Spleen (tissue), 7 donors: ENCODE measurements at regions not wholly inside any gene's neighbourhood (a gene's known extent, or its start where the extent isn't known, plus 50 kb on each side); places are given as distances from the start of the nearest gene placed in this dataset.

ENCODE experiments used
- CTCF ChIP-seq, 11 experiments: fragments of 200-600 bp in 7 of 11; fragments of 450-650 bp in 4 of 11; sonication (generic) in 4 of 11; IDR thresholded peaks in 8 of 11; conservative IDR thresholded peaks in 3 of 11; 1 replicate in 7 of 11; 2 replicates in 4 of 11; pipeline versions ENCODE4 v1.4.0 to v1.8.0; 2016 to 2021; ENCODE audit warnings: antibody characterized with exemption in 11 of 11, inconsistent platforms in 4 of 11, mild to moderate bottlenecking in 1 of 11
- POLR2A ChIP-seq, 3 donors: fragments of 450-650 bp; IDR thresholded peaks; one replicate each; pipeline ENCODE4 v1.5.1; 2017; ENCODE audit warnings: antibody characterized with exemption in 3 of 3, mild to moderate bottlenecking in 1 of 3
- POLR2AphosphoS5 ChIP-seq, 3 donors: sonication (generic); formaldehyde crosslinking; IDR thresholded peaks; one replicate each; pipeline ENCODE4 v1.5.1; 2017; ENCODE audit warnings: antibody characterized with exemption in 3 of 3
- donor health status: DM: no; HTN: no; CAD: no; lungs with moderate emphysema.
- donor health status: DM: no; HTN: no; CAD: no.
- donor health status: DM: no; HTN: no; CAD: no.

GRCh38 chrX:138504273-138504672 lies 207.2 kb downstream of the FGF13 start:
- TF ChIP-seq CTCF (IDR thresholded peaks at IDR 0.05 in 8 of 11, conservative IDR thresholded peaks at IDR 0.05 in 3 of 11) (no peak), POLR2AphosphoS5 (IDR thresholded peaks at IDR 0.05) (no peak), POLR2A (IDR thresholded peaks at IDR 0.05) (no peak)
